ENCODE measurements at regions not wholly inside any gene's neighbourhood (a gene's known extent, or its start where the extent isn't known, plus 50 kb on each side); places are given as distances from the start of the nearest gene placed in this dataset.

GRCh38 chr18:6563896-6564295 lies 149.2 kb upstream of the L3MBTL4 start:
- TF ChIP-seq ZFX (IDR thresholded peaks at IDR 0.05) (no peak), EZH2 (IDR thresholded peaks at IDR 0.05) (no peak), ATF3 (IDR thresholded peaks at IDR 0.05) (no peak)
